Activated CD4-positive, alpha-beta T cell treated with anti-CD3 and anti-CD28 coated beads, Interleukin-2, amount 50 U/mL, for 48 hours (primary cell): ENCODE measurements at regions not wholly inside any gene's neighbourhood (a gene's known extent, or its start where the extent isn't known, plus 50 kb on each side); places are given as distances from the start of the nearest gene placed in this dataset.

Experiments
- DNase-seq, 2 experiments: peaks; one replicate each; pipeline ENCODE4 v3.0.0-alpha.2; 2020

DNA sequence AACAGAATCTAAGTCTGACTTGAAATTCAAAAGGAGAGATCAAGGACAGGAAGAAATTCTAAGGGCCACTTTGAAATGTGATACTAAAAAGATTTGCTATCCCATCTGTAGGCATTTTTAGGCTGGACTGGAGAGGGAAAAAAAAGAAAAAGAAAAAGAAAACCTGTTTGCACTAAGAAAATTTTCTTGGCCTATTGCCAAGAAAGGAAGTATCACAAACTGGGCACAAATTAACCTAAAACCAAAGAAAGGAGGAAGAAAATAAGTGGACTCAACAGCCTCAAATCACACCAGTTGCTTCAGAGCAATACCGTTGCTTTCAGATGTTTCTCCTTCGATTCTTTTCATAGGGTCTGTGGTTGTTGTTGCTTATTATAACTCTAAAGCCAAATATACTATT lies 287.9 kb upstream of the VRK2 start:
- no peak for DNase-seq

DNA sequence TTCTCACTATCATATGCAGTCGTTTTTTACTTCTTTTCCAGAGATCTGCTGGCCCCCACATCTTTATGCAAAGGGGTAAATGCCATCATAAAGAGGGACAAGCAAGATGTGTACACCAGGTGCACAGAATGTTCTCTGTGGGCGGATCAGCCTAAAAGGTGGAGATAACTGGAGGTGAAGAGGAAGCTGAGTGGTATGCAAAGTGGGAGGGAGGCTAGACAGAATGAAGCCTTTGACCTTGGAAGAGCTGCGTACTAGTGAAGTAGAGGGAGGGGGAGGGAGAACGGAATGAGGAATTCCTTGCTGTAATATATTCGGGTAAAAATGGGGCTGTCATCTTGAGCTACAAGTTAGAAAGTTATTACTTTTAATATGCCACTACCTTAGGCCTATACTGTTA lies 287.5 kb upstream of the VRK2 start:
- no peak for DNase-seq

DNA sequence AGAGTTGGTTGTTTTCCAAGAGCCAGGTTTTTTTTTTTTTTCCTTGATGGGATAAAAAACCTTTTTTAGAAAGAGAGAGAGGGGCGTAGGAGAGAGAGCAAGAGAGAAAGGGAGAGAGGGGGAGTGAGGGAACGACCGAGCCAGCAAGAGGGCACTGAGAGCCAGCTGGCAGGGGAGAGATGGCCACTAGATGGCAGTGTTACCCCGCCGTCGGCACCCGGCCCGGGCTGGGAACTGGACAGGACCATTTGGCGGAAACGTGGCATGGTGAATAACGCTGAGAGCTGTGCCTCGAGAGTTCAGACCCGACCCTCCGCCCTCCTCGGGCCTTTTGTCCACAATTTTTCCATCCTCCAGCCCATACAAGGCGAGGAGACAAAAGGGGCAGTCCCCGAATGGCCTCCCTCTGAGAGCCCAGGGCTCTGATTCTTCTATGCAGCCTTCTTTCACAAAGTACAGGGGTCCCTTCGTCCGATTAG lies 286.7 kb upstream of the VRK2 start:
- peak; percentile 81 to 86 for DNase-seq

DNA sequence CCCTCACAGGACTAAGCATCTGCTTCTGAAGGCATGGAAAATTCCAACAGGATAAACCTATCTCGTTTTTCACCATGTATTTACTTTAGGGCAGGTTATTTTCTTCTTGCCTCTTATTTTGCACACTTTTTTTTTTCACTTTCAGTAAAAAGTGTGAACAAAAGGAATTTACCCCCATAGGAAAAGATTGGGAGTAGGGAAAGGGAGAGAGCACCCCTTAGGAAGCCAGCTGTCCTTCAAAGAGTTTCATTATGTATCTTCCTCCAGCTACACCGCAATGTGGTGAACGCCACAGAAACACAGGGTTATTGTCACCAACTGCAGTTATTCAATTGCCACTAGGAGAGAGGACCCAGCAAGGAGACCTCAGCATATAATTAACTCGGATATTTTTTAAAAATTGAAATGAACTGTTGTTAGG lies 286.2 kb upstream of the VRK2 start:
- DNase-seq = no peak

DNA sequence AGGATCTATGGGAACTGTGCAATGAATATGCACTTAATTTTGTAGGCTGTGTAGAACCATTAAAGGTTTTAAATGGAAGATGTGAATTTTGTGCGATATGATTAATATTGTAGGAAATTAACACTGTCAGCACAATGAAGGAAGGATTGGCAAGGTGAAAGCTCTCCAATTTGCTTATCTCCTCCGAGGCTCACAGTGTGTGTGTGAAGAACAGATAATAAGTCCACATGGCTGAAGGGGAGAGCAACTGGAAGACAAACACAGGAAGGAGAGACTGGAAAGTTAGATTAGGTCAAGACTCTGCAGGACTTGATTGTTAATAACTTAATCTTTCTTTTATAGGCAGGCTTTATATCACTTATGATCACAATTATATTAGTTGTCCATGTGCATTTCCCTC lies 269.7 kb upstream of the VRK2 start:
- no peak for DNase-seq

DNA sequence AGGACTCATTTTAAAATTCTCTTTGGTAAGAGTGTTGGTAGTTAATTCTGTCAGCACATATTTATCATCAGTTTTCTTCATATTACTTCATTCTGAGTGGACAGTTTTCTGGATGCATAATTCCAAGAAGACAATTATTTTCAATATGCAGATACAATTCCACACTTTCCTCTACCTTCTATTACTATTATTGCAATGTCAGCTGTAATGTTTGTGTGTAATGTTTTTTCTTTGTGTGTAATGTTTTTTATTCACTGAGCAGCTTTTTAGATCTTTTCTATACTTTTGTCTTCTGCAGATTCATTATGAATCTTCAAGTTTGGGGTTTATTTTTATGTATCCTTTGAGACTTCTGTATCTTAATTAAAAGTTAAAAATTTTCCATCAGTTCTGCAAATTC lies 264.0 kb upstream of the VRK2 start:
- DNase-seq = no peak

DNA sequence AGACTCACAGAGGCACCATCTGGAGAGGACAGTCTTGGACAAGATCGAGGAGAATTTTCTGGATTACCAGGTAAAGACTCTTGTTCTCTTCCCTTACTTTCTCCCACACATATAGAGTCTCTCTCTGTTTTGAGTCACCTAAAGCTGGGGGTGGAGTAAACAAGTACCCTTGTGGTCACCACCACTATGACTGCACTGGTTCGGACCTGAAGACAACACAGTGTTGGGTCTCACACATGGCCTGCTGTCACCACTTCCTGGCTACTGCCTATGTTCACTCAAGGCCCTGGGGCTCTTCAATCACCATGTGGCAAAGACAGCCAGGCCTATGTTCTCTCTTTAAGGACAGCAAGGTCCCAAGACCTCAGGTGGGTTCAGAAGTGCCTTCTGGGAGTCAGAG lies 253.3 kb upstream of the VRK2 start:
- no peak for DNase-seq

DNA sequence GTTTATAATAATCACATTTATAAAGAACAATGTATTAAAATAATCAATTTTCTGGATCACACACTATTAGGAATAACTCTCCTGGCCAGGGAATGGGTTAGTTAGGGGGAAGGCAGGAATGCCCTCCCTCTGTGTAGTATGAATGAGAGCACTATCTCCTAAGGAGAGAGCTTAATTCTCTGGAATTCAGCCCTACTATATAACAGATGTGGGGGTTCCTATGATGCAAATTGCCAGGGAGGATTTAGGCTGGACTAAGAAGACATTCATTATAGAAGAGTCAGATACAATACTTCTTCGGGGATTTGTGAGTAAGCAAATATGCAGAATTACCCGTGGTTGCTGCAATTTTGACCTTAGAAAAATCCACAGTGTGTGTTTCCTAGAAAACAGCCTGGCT lies 250.1 kb upstream of the VRK2 start:
- DNase-seq = no peak

DNA sequence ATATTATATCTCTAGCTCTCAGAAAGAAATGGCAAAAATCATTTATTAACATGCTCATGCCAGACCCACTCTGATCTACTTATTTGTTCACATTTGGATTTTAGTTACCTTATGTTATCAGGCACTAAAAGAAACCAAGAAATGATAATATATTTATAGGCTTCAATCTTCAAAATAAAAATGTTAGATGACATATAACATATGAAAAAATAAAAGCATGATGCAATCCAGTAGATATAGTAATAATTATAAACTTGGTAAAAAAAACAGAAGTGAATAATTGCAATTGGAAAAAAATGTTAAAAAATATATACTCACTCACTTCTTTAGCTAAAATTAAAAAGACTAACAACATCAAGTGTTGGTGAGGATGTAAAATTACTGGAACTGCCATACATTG lies 248.3 kb upstream of the VRK2 start:
- no peak for DNase-seq

DNA sequence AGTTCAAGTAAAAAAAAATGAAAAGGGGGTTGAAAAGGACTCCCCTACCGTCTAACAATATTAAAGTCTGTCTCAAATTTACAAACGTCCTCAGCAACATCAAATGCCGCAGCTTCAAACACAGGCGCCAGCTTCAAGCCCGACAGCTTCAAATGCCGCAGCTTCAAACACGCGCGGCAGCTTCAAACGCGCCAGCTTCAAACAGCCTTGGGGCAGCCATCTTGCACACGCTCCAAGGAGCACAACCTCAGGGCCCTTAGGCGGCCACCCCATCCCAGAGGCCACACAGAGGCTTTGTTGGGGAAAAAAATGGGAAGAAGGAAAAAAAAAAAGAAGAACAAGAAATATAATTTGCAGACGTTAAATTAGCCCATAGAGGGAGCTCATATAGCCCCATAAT lies 244.4 kb upstream of the VRK2 start:
- DNase-seq = no peak

DNA sequence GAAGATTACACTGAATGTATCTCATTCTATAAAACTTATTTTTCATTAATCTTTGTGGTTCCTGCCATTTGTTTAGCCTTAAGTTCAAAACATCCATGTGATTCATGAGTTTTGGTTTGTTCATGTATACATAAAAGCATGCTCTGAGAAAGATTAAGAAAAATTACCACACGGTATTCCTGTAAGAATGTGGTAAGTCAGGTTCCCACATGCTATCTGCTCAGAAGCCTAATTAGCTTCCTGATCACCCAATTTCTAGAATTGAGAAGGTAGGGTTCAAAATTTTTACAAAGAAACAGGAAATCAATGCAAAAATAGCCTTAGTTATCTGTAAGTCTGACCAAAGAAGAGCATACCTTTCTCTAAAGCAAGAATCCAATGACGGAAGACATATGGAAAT lies 241.6 kb upstream of the VRK2 start:
- no peak for DNase-seq

DNA sequence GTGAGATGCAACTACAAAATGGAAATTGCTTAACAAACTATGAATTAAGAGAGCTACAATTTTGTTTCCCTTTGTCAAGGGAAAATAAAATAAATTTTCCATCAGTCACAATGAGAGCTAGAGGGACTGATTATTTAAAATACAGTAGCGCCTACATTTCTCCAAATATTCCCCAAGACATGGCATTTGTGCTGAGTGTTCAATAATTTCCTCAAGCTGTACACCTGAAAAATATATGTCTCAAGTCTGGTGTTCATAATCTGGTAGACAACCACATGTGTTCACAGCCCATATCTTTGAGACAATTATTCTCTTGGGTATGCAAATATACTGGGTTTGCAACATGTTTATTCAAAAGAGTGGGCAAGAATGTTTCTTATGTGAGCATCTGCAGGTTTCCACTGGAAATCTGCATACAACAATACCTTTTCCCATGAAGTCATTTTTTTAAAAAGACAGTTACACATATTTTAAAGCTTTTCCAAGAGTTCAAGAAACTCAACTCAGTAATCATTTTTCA lies 240.1 kb upstream of the VRK2 start:
- no peak for DNase-seq

DNA sequence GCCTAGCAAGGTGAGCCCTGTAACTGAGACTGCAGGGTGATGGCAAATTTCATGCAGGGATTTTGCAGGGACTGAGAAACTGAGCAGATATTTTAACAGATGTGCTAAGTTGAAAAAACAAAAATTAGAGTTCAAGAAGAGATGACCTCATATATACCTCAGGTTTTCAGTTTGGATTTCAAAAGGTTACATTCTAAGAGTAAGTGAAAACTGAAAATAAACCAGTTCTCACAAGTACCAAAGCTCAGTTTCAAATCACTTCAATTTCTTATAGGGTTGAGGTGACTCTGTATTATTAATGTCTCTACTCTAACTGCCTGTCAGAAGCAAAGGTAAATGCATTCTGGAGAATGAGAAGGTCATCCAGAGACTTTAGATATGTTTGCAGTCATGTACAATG lies 237.4 kb upstream of the VRK2 start:
- no peak for DNase-seq

DNA sequence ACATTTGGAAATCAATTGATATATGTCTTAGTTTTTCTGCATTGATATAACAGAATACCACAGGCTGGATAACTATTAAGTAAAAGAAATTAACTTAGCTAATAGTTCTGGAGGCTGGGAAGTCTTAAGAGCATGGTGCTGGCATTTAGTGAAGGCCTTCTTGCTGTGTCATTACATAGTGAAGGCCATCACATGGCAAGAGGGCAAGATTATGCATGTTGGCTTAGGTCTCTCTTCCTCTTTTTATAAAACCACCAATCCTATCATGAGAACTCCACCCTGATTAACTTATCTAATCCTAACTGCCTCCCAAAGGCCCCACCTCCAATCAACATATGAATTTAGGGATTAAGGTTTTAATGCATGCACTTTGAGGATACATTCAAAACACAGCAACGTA lies 225.5 kb upstream of the VRK2 start:
- no peak for DNase-seq

DNA sequence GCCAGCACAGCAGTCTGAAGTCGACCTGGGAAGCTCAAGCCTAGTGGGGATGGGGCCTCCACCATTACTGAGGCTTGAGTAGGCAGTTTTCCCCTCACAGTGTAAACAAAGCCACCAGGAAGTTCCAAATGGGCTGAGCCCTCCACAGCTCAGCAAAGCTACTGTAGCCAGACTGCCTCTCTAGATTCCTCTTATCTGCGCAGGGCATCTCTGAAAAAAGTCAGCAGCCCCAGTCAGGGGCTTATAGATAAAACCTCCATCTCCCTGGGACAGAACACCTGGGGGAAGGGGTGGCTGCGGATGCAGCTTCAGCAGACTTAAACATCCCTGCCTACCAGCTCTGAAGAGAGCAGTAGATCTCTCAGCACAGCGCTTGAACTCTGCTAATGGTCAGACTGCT lies 218.4 kb upstream of the VRK2 start:
- DNase-seq = no peak

DNA sequence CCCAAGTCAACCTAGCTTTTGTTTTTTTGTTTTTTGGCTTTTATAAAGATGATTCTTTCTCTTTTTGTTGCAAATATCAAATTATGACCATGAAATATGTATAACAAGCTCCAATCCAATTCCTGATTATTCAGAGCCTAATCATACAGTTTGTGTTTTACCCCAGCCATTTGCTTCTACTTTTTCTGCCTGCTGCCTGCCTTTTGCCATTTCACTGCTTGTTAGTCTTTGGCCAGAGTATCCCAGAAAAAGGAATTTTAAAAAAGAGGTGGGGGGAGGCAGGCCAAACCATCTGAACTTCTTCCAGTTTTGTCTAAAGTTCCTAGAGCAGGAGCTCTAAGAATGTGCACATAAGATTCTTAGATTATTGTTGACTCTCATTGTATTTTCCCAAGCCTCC lies 211.9 kb upstream of the VRK2 start:
- DNase-seq = no peak

DNA sequence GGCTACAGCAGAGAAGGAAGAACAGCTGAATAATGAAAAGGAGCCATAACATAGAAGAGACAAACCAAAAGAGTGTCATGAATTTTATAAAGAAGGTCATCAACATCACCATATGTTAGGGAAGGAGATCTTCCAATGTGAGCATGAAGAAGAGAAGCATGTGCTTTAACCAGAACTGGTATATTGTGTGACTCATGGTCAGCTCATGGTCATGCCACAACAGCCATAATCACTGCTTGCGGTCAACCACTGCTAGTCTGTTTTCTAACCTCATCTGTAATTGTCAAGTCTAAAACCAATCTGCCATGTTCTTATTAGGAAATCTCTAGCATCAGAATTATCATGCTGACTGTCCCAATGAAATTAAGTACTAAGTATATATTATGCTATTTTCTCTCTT lies 204.1 kb upstream of the VRK2 start:
- DNase-seq = no peak

DNA sequence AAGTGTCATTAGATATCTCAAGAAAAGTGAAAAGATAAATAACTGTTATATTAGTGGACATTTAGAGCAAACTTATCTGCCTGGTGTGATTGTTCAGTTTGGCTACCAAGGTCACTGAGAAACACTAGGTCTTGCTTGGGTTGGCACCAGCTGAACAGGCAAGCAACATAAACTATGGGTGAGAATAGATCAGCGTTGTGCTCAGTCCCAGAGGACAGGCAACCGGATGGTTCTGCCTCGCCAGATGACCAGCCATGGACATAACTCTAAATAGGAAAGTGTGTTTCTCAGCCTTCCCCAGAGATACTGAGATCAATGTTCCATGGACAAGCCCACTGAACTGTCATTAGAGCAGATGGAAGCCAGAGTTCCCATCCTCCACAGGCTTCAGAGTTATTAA lies 203.4 kb upstream of the VRK2 start:
- DNase-seq = no peak

DNA sequence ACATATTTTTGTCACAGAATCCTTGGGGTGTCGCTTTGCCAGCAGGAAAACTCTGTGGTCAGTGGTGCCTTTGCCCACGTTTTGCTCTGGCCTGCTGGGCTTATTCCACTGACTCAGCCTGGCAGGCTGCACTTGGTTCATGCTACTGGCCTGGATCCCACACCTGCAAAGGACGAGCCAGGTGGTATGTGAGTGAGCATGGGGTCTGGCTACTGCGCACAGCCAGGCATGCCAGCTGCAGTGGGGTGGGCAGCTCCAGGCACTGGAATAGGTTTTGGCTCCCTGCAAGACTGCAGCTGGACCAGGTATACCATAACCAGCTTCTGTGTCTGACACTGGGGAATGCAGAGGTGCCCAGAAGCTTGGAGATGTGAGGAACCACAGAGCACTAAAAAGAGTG lies 197.9 kb upstream of the VRK2 start:
- no peak for DNase-seq

DNA sequence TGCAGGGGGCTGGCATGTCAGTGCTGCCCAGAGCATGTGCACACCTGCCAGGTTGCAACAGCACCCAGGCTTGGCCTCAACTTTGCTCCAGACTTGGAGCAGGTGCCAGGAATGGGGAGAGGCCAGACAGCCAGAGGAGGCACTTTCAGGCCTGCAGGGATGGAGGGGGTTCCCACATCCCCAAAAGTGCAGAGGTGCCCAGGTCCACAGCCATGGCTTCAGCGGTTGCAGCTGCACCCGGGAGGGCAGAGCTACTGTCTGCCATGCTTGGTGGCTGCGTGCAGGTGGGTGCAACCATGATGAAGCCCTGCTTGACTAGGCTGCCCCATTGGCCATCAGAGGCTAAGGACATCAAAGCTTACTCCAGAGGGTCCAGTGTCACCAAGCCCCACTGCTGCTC lies 196.8 kb upstream of the VRK2 start:
- DNase-seq = no peak

DNA sequence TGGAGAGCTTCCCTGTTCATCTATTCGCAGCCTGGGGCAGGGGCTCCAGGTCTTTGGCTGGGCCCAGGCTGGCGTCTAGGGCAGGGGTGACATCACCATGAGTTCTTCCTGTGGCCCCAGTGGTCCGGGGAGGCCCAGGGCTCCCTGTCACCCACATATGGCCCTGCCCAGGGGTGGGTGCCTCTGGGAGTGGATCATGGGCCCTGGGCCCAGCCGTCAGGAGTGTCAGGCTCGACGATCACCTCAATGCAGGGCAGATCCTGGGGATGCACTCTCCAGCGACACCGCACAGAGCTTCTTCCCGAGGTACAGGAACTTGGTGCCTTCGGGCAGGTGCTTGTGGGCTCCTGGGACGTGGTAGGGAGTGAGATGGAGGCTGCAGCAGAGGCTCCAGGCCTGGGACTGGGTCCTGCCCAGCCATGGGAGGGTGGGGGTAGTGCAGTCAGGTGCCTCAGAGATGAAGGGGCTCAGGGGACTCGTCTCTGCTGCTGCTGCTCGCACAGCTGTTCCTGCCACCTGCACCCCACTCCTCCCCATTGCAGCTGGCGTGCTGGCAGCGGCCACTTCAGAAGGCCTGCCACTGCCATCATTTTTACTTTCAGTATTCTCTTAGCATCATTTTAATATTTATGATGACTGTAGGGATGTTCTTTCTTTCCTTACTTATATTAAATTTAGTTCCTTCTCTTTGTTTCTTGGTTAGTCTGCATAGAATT lies 196.0 kb upstream of the VRK2 start:
- no peak for DNase-seq

DNA sequence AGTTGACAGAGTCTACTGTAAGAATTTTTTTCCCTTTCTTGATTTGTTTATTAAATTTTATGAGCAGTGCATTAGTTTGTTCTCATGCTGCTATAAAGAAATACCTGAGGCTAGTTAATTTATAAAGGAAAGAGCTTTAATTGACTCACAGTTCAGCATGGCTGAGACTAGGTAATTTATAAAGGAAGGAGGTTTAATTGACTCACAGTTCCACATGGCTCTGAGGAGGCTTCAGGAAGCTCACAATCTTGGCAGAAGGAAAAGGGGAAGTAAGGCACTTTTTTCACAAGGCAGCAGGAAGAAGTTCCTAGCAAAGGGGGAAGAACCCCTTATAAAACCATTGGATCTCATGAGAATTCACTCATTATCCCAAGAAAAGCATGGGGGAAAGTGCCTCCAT lies 191.4 kb upstream of the VRK2 start:
- no peak for DNase-seq

DNA sequence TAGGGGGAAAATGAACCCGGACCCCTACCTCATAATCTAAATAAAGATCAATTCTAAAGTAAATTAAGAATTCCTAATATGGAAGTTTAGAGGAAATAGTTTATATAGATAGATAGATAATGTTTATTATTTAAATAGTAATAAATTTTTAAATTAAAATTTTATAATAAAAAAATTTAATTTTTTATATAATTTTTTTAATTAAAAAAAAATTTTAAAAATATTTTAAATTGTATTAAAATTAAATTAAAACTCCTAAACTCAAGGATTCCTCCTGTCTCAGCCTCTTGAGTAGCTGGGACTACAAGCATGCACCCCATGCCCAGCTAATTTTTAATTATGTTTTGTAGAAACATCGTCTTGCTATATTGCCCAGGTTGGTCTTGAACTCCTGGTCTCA lies 186.9 kb upstream of the VRK2 start:
- DNase-seq = no peak

DNA sequence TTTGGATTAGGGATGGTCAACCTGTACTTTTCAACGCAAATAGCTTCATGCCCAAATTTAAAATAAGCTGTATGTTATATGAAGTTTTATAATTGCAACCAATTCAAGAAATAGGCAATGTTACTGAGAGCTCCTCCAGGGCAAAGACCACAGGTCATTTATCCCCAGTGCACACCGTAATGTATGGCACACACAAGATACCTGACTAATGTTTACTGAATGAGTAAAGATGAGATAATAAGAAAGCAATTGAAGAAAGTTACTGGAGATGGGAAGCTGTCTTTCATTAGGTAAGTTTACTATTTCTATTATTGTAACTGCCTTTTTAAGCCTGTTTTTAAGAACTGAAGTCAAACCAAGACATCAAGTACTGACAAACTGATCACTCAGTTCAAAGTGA lies 184.5 kb upstream of the VRK2 start:
- DNase-seq = no peak

DNA sequence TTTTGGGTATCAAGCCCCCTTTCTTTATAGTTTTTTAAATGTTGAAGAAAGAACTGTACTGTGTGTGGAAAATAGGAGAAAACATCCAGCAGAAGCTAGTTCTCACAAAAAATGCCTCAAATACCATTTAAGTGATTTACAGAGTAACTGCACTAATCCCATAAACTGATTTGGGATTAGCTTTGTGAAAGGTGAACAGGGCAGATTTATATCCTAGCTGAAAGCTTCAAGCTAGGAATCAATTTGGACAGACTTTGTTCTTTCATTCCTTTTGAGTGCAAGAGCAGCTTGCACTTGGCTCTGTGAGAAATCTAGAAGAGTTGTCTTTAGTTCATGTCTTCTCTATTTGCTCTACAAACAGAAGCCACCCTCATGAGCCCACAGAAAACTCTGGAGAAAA lies 183.9 kb upstream of the VRK2 start:
- DNase-seq = no peak
